NCI-H524 (cell line): ENCODE measurements at regions not wholly inside any gene's neighbourhood (a gene's known extent, or its start where the extent isn't known, plus 50 kb on each side); places are given as distances from the start of the nearest gene placed in this dataset.

ENCODE experiments used
- DNase-seq, 2 experiments: peaks; one replicate each; lab custom pipeline; 2025; lab: John Stamatoyannopoulos, UW

GRCh38 chr6:43904311-43905123 lies 134.5 kb downstream of the VEGFA start:
- DNase-seq = no peak

DNA sequence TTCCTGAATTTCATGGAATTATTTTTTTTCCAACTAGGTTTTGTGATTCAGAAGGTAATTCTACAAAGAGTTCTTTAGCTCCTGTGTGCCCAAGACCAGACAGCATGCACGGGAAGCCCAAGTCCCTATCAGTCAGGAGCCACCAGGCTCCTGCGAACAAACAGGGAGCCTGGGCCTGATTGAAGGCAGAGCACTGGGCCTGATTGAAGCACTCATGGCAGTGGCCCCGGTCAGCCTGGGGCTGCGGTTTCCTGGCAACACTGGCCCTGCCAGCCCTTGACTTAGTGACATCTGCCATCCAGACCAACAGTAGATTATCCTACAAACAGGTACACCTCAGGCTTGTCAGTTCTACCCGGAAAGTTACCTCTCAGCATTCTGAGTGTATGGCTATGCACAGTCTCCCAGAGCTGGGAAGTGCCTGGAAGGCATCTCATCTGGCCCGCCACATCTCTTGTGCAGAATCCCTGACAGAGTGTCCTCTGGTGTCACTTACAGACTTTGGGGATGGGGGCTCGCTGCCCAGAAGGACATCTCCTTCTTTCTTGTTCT lies 133.8 kb downstream of the VEGFA start:
- DNase-seq = no peak

DNA sequence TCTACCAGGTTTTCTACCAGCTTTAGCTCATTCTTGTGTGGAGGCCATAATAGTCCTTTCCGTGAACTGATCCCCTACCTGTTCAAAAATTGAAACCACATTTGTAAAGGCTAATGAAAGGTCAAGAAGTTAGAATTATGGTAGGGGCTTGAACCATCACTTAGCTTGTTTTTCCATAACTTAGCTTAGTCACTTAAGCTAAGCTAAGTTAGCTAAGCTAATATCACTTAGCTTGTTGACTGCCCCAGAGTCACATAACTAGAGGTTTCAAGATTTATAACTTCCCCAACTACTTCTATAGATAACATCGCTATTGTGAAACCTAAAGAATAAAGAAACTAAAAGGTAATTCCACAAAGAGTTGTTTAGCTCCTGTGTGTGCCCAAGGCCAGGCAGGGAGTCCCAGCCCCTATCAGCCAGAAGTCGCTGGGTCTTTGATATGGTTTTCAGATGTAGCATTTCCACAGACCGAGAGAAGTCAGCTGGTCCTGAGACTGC lies 131.8 kb downstream of the VEGFA start:
- DNase-seq = no peak

GRCh38 chr6:43900916-43901732 lies 131.1 kb downstream of the VEGFA start:
- DNase-seq = peak; percentile 13 to 42

GRCh38 chr6:43900560-43900915 lies 130.5 kb downstream of the VEGFA start:
- DNase-seq = peak; percentile 33 to 66

GRCh38 chr6:43899830-43900229 lies 129.8 kb downstream of the VEGFA start:
- DNase-seq = no peak

GRCh38 chr6:43898358-43899131 lies 128.5 kb downstream of the VEGFA start:
- DNase-seq = no peak

DNA sequence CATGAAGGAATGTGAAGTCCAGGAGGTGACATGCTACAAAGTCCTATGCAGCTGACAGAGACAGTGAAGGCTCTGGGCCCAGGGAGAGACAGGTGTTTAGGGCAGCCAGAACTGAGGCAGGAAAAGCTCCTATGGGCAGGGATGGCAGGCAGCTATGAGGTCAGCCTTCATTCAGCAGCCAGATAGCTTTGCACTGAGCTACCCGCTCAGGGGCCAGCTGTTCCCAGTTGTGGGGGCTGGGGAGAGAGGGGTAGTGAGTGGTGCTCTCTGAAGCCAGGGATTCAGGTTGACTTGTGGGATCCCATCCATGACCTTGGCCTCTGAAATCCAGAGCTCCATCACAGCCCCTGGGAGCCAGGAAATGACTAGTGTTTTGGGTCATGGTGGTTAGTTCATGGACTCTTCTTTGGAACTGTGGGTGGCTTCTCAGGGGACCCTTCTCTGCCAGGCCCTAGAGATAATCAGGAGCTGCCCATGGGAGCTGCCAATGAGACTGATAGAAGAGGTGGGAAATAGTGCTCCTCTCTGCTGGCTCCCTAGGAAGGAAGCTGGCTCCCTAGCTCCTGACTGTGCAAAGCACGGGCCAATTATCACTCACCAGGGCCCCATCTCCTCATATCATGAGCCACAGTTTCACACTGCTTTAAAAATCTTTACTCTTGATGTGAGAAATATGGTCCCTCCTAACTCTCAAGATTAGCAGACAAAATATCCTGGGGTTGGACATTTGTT lies 127.7 kb downstream of the VEGFA start:
- DNase-seq = no peak

- no peak for DNase-seq
These were observed 126.6 kb downstream of the VEGFA start for GRCh38 chr6:43896329-43897255.

GRCh38 chr6:43895656-43896328 lies 125.8 kb downstream of the VEGFA start:
- DNase-seq = no peak

DNA sequence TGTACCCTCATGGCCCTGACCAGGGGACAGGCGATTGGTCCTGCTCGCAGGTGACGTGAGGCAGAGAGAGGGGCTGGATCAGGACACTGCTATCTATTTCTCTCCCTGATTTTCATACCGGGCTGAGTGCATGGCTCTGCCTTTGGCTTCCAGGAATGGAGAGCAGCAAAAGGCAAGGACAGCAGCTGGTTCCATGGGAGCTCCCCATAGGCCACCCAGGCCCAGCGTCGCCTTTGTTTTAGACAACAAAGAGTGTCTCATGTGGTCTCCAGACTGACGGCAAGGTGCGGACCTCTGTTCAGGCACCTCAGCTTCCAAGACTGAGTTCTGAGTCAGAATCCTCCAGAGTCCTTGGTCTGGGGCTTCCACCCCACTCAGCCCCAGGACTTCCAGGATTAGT lies 123.1 kb downstream of the VEGFA start:
- DNase-seq = no peak

DNA sequence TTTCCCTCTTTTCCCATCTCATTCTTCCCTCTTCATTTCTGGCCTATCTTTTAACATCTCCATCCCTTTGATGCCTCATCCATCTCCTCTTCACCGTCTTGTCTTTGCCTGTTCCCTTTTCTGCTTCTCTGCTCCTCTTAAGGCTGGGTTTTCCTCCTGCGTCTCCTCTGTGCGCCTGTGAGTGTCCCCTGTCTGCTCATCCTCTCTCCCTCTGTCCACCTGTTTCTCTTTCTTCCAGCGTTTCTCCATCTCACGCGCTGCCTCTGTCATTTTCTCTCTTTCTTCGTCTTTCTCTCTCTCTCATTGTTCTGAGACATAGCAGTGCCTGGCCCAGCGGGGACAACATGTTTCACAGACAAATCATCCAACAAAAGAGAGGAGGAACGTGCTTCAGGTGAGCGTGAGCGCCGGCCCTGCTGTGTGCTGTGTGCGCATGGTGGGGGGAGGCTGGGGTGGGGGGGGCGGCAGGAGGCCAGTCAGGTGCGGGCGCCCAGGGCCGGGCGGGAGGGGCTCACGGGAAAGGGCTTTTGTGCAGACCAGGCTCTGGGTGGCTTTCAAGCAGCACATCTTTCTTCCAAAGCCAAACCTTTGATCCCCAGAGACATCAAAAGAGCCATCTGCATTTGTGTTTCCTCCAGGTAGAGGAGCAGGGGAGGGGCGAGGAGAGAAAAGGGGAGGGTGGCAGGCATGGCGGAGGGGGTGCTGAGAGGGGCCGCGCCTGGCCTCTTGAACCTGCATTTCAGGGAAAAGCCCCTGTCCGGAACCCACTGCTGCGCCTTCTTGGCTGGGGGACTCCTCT lies 121.3 kb downstream of the VEGFA start:
- peak; percentile 35 to 80 for DNase-seq

DNA sequence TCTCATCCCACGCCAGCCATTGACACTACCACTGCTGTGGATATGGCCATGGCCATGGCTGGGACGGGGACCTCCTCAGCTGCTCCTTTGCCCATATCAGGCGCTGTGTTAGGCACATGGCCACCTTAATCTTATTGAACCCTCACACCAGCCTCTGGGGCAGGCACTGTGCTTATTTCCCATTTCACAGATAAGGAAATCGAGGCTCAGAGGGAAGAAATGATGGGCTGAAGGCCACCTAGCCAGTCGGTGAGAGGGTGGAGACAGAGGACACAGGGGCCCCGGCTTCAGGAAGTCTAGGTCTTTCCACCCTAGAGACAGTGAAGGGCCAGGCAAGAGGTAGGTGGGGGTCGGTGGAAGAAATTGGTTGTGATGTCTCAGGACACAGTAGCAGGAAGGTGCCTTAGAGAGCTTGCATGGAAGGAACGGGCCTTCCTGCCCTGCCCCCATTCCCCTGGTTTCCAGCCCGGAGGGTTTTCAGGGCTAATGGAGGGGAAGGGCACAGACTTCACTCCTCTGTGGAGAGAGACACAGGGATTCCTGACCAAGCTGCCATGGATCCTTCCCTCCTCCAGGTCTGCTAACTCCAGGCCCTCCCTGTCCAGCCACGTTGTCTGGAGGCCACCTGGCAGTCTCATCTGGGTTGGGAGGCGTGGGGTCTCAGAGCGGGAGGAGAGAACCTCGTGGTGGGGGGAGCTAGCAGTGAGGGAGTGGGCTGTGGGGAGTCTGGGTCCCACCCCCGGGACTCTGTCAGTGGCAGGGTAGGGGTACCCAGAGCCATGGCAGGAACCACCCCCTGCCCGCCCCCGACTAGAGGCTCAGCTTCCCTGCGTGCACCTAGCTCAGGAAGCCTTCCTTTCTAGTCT lies 120.4 kb downstream of the VEGFA start:
- peak in 1 of 2 experiments; percentile 46 for DNase-seq

DNA sequence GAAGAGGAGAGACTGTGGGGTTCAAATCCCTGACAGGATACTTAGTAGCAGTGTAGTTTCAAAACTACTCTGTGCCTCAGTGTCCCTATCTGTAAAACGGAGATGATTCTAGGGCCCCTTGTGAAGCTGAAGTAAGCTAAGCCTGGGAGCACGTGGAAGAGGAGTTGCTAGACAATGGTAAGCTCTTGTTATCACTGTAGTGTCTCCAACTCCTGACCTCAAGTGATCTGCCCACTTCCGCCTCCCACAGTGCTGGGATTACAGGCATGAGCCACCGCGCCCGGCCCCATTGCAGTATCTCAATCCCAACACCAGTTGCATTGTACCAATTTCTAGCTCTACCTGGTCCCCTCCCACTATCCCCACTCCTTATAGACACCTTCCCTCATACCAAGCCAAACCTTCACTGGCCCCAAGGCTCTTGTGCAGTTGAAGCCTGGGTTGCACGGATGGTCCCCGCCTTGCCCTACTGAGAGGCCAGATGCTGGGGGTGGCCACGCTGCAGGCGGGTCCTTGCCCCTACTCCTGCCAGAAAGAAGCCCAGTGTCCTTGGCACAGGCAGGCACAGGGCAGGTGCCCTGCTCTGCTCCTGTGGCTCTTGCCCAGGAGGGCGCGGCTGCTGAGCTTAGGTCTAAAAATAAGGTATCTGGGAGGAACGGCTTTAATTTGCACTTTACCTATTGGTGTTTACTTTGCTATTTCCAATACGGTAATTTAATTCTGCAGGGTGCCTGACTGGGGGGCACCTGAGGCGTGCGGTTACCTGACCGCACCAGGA lies 118.1 kb downstream of the VEGFA start:
- DNase-seq = no peak

- DNase-seq = no peak
These were observed 117.4 kb downstream of the VEGFA start for GRCh38 chr6:43887340-43887858.

DNA sequence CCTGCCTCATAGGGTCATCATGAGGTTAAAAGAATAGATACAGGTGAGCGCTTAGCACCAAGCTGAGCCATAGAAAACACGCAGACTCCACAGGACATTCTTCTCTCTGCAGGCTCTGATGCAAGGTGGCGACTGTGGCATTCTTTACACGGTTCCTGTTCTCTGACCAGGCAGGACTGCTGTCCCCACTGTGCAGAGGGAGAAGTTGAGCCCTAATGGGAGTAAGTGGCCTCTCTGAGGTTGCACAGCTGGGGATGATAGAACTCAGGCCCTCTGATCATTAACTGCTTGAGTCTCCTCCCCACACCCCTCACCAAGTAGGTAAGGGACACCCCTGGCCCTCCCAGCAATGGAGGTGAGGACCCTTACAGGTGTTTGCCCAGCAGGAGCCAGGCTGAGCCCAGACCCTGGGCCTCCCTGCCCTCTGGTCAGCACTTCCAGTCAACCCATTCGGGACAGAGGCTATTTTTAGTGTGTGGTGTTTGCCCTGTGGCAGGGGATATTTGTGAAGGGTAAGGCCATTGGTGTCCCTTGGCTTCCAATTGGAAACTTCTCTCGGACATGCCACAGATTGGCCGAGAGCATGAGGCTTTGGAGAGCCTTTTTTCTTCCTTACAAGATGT lies 116.8 kb downstream of the VEGFA start:
- no peak for DNase-seq
